NCI-H187 (cell line): ENCODE measurements at regions not wholly inside any gene's neighbourhood (a gene's known extent, or its start where the extent isn't known, plus 50 kb on each side); places are given as distances from the start of the nearest gene placed in this dataset.

ENCODE experiments used
- DNase-seq, 2 experiments: peaks; one replicate each; lab custom pipeline; 2025; lab: John Stamatoyannopoulos, UW

- no peak for DNase-seq
These were observed 89.0 kb downstream of the RPL22L1 start for GRCh38 chr3:170780955-170781354.

DNA sequence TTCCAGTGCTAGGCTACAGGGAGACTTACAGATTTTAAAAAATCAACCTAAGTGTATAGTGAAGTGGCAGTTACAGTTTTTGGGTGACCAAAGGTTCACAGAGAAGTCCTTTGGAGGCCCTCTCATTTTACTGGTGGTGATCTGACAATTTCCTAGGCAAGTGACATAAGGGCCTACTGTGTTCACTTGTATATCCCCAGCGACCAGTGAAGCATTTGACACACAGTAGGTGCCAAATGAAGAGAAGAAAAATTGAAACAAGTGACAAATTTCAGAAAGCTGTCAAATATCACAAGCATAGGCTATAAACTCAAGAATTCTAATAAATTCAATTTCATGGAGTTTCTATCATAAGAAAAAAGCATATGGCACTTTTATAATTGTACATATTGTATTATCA, 89.5 kb downstream of the RPL22L1 start:
- DNase-seq, result no peak

DNA sequence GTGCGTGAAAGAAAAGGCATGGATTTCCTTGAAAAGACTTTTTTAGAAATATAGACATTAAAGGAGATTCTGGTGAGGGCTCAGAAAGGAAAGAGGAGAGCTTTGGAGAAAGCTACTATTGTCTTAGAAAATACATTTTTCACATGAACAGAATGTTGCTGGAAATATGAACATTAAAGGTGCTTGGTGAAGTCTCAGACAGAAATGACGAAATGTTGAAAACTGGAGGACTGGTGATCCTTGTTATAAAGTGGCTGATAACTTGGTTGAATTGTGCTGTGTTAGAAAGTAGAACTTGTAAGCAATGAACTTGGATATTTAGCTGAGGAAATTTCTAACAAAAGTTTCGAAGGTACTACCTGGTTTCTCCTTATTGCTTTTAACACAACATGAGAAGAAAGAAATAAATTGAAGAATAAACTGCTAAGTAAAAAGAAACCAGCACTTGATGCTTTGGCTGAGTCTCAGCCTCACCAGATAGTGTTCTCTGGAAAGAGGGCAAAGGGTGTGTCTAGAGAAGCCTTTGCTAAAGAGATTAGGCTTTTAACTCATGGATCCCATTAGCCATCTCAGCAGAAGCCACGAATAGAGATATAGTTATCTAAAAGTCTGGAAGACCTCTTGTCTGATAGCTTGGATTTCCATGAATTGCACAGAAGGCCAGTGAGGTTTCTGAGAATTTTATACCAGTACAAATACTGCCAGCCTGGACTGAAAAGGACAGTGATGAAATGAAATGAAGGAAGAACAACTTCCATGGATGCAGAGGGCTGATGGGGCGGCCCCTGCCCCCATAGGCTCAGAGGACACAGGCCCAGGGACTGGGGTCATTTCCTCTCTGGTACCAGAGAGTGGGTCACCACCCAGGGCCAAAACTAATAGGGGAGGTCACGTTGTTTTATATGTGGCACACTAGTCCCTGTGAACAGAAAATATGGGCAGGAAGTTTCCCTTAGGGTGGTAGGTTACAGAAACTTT, 91.5 kb downstream of the RPL22L1 start:
- DNase-seq, result no peak

GRCh38 chr3:170777564-170777926, 92.5 kb downstream of the RPL22L1 start:
- DNase-seq, result no peak

GRCh38 chr3:170776887-170777563, 93.0 kb downstream of the RPL22L1 start:
- no peak for DNase-seq

DNA sequence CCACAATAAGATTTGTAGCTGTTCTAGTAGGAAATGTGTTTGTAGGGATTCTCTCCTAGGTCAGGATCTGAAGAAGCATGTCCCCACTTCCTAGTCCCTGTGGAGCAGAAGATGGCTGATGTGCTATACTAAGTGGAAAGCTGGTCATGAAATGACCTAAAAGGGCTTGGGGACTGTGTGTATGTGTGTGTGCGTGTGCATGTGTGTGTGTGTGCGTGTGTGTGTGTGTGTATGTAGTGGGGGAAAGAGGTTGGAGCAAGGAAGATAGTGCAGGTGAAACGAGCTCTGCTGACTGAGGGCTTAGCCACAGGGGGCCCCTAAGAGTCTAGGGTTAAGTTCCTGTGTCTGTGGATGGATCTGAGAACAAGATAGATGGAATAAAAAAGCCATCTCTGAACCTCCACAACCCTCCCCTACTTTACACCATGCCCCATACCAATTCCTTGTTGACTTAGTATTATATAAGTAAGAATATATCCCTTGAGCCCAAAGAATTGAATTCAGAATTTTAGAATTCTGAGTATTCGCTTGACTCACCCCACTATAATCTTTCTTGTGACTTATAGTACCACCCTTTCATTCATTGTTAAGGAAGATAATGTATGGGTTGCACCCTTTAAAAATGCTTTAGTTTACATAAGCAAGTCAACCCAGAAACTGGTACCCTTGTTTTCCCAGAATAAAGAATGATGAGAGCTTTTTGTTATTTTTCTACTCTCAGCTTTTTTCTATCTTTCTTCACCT, 96.1 kb downstream of the RPL22L1 start:
- no peak for DNase-seq

- no peak for DNase-seq
These were observed 97.8 kb downstream of the RPL22L1 start for GRCh38 chr3:170772175-170772574.

- no peak for DNase-seq
These were observed 101.6 kb downstream of the RPL22L1 start for GRCh38 chr3:170768334-170768801.

DNA sequence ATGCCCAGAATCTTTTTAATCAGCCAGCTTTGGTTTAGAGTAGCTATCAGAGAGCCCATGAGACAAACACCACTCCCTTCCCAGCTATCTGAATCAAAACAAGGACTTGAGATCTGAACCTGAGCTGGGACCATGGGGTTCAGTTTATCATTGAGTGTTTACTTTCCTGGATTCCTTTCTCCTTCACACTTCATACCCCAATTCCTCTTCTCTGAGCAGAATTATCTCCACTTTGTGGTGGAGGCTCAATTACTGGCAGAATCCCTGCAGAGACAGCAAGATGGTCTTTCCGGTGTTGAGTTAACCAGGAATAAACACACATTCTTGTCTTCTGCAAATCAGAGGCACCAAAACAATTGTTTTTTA, 102.4 kb downstream of the RPL22L1 start:
- no peak for DNase-seq

DNA sequence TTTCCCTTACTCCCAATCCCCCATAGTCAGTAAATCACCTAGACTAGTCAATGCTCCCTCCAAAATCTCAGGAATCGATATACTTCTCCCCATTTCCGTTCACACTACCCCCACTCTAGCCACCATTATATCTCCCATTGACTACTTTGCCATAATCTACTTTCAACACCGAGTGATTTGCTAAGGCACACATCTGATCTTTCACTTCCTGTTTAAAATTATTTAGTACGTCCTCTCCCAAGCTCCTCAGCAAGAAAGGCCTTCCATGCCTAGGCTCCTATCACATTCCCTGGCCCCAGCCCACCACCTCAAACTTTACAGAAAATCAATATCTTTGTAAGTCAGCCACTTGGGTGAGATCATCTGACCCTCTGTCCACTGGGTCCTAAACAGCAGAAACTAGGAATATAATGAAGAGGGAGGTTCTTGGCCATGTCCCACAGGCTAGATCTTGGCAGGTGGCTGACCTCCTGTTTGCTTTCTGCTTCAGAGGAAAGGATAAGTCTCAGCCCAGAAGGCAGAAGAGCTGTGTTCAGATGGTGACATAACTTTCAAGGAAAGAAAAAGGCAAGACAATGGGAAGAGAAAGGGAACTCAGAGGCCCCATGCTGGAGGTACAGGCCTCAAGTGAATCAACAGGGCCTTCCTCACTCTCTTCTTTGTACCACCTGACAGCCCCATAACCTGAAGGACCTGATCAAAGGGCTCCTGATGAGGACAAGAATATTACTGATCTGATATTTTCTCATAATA, 103.0 kb downstream of the RPL22L1 start:
- DNase-seq, result no peak

DNA sequence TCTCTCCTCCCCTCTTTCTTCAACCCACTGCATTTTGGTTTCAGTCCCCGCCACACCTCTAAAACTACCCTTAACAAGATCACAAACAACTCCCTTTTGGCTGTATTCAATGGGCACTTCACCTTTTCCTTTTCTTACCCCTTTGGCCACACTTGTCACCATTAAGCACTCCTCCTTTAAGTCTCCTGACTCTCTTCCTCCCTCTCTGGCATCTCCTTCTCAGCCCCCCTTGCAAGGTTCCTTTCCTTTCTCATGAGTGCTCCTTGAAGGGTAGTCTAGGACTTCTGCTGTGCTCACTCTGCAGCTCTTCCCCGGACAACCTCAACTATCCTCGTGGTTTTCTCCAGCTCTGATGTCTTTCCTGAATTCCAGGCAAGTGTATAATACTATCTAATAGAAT, 103.7 kb downstream of the RPL22L1 start:
- DNase-seq, result no peak

DNA sequence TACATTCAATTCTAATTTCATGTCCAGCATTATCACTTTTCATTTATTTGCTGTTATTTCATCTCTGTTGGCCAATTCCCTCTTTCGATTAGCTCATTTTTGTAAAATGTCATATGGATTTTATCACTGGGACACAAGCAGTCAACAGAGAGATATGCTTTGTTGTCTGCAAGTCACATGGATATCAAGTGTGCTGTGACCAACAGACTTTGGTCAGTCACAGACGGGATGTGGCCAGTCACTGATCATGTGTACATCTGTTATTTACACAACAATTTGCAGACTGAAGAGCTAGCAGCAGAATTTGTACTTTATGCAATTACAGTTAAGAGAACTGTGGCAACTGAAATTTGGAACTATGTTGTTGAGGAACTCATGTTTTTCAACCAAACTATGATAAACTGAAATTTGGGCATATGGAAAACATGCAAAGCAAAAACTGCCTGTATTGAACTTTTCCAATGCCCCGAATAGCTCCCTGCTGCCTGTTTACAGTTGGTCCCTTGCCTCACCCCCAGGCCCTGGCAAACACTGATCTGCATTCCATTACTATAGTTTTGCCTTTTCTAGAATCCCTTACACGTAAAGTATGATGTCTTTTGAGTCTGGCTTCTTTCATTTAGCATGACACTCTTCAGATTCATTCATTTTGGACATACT, 104.4 kb downstream of the RPL22L1 start:
- no peak for DNase-seq

- no peak for DNase-seq
These were observed 106.0 kb downstream of the RPL22L1 start for GRCh38 chr3:170764017-170764416.

GRCh38 chr3:170762064-170762463, 107.9 kb downstream of the RPL22L1 start:
- no peak for DNase-seq

DNA sequence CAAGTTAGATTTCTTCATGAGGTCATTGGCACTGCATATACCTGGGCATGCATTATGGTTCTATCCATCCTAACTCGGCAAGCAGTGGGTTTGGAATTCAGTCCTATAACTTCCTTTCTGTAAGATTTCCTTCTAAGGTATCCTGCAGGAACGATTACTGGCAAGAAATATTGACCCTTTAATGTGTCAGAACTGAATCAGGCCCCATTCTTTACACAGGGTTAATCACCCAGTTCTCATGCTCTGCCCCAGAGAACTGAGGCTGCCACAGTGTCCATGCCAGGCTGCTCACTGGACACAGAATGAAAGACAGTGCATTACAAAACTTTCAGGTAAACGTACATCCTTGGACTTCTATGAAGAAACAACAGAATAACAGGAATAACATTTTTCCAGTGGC, 108.9 kb downstream of the RPL22L1 start:
- no peak for DNase-seq

DNA sequence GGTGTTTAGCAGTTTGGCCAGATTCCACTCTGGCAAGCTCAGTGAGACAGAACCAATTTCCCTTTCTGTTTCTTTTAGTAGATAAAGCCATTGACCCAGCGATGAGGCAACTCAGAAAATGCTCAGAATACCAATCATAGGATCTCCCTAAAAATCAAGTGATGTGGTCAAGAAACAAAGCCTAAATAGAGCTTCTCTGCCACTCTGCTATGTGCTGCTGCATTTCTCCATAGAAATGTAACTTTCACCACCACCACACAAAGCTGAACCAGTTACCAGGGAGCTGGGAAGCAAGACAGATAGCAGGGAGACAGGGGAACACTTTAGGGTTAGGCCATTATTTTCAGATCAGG, 109.8 kb downstream of the RPL22L1 start:
- no peak for DNase-seq

DNA sequence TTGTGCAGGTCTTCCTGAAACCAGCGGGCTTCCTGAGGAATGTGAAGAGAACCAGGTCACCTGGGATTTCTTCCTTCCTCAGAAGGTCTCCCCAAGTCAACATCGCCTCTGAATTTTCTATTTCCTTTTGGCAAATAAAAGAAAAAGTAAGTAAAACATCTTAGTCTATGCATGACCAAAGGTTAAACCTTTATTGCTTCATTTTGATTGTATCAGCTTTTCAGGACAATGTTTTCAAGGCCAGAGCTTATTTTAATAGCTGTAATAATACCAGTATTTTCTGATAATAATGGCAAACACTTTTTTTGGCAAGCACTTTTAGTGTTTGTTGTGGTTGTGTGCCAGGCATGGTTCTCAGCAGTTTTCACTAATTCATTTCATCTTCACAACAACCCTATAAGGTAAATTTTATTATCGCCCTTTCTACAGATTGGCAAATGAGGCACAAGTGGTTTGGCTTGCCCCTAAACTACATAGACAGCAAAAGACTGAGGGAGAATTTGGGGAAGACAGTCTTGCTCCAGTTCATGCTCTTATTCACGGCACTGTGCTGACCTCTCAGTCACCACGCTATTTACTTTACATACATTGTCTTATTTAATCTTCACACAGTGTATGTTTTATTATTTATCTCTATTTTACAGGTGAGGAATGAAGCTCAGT, 110.4 kb downstream of the RPL22L1 start:
- no peak for DNase-seq

DNA sequence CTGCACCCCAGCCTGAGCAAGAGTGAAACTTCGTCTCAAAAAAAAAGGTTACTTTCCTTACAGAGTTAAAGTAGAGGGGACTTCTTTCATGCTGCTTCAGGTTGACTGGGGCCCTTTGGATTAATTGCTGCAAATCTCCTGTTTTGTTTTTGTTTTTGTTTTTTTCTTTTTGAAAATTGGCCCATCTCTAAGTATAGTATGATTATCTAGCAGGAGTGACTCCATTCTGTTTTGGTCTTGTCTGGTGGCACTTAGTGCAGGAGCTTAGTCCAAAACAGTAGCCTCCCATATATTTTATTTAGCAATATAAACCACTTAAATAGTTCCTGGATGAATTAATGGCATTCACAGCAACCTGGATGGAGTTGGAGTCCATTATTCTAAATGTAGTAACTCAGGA, 113.0 kb downstream of the RPL22L1 start:
- no peak for DNase-seq

DNA sequence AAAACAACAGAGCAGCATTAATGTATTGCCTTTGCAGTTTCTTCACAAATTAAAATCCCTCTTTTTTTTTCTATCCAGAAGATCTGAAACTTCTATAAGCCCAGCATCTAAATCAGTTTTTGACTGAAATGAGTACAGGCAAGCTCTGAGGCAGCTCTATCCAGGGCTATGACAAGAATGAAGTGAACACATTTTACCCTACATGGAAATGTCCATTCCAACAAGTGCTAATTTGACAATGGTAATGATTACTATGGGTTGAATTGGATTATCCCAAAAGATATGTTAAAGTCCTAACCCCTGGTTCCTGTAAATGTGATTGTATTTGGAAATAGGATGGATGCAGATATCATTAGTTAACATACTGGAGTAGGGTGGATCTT, 115.7 kb downstream of the RPL22L1 start:
- DNase-seq, result no peak

DNA sequence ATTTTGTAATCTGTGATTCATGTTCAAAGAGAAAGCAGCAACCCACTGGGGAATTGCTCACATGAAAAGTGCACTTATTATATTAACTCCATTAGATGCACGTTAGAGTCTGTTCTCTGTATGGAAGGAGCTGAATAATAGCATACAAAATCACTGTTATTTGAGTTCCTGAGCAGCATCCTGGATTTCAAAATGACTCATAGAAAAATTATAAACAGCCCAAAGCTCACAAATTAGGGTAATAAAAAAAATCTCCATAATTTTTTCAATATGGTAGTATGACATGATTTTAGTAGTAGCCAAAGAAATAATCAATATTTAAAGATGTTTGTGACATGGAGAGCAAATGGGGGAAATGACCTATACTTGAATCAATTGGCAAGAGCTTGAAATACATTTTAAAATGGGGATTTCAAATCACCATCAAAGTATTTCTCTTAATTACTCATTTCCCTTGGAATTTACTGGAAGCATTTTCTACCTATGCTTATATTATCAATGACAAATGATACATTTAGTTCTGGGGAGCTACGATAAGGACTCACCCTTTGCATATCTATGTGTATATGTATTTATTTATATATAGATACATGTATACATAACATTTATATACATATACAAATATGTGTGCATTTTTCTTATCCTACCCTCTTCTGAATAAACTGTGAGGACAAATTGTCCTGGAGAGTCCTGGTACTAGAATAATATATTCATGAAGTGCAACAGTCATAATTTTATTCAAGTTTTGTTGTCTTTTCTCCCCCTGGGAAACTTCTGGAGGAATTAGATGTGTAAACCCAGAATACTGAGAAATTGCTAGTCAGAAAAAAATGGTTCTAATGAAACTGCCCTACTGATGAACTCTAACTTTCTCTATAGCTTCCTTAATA, 116.3 kb downstream of the RPL22L1 start:
- DNase-seq, result no peak
